Astrocyte (in vitro differentiated cells and primary cell): ENCODE measurements at regions not wholly inside any gene's neighbourhood (a gene's known extent, or its start where the extent isn't known, plus 50 kb on each side); places are given as distances from the start of the nearest gene placed in this dataset.

Experiments
- DNase-seq: peaks from one replicate; pipeline ENCODE4 v3.0.0-alpha.2; 2010; ENCODE audit warnings: low read depth
- FAIRE-seq: peaks from 2 replicates; lab custom pipeline; 2011; peaks lifted over from hg19 to GRCh38; lab: Jason Lieb, UNC
- H2AFZ ChIP-seq: 2 replicates; pipeline ENCODE4 v1.6.0; 2012; ENCODE audit warnings: low read depth, low read length, inconsistent platforms
- H3K27ac ChIP-seq: 2 replicates; pipeline ENCODE4 v1.5.1; 2011; ENCODE audit warnings: low read depth, low read length, inconsistent platforms
- H3K27me3 ChIP-seq: 2 replicates; pipeline ENCODE4 v1.6.0; 2011; ENCODE audit warnings: low read length, inconsistent platforms; ENCODE audit not compliant: insufficient read depth
- H3K36me3 ChIP-seq: 2 replicates; pipeline ENCODE4 v1.5.1; 2011; ENCODE audit warnings: low read length, inconsistent platforms; ENCODE audit not compliant: insufficient read depth
- H3K4me1 ChIP-seq: 2 replicates; pipeline ENCODE4 v1.5.1; 2011; ENCODE audit warnings: low read length, inconsistent platforms; ENCODE audit not compliant: insufficient read depth
- H3K4me2 ChIP-seq: 2 replicates; pipeline ENCODE4 v1.6.0; 2012; ENCODE audit warnings: low read length, inconsistent platforms
- H3K4me3 ChIP-seq: 2 replicates; pipeline ENCODE4 v1.5.1; 2011; ENCODE audit warnings: low read depth, mild to moderate bottlenecking, low read length, inconsistent platforms; ENCODE audit not compliant: insufficient read depth
- H3K79me2 ChIP-seq: 2 replicates; pipeline ENCODE4 v1.6.0; 2012; ENCODE audit warnings: mild to moderate bottlenecking, low read length, inconsistent platforms; ENCODE audit not compliant: insufficient read depth
- H3K9ac ChIP-seq: 2 replicates; pipeline ENCODE4 v1.6.0; 2012; ENCODE audit warnings: mild to moderate bottlenecking, low read length, inconsistent platforms
- H3K9me3 ChIP-seq: 2 replicates; pipeline ENCODE4 v1.5.1; 2012; ENCODE audit warnings: low read depth, mild to moderate bottlenecking, low read length, inconsistent platforms; ENCODE audit not compliant: insufficient read depth
- H4K20me1 ChIP-seq: 2 replicates; pipeline ENCODE4 v1.6.0; 2012; ENCODE audit warnings: low read length, inconsistent platforms; ENCODE audit not compliant: insufficient read depth
- H3K27ac Mint-ChIP-seq: one replicate; pipeline ENCODE4 v1.8.0; 2021; ENCODE audit warnings: mild to moderate bottlenecking, mixed read lengths; ENCODE audit not compliant: unreplicated experiment
- H3K27me3 Mint-ChIP-seq: one replicate; pipeline ENCODE4 v1.8.0; 2021; ENCODE audit warnings: low read depth, mixed read lengths; ENCODE audit not compliant: unreplicated experiment
- H3K36me3 Mint-ChIP-seq: one replicate; pipeline ENCODE4 v1.8.0; 2021; ENCODE audit warnings: low read depth, mixed read lengths; ENCODE audit not compliant: unreplicated experiment
- H3K4me1 Mint-ChIP-seq: one replicate; pipeline ENCODE4 v1.8.0; 2021; ENCODE audit warnings: low read depth, mixed read lengths; ENCODE audit not compliant: unreplicated experiment
- H3K4me3 Mint-ChIP-seq: one replicate; pipeline ENCODE4 v1.8.0; 2021; ENCODE audit warnings: mild to moderate bottlenecking, moderate library complexity, mixed read lengths; ENCODE audit not compliant: unreplicated experiment
- H3K9me3 Mint-ChIP-seq: one replicate; pipeline ENCODE4 v1.8.0; 2021; ENCODE audit warnings: mild to moderate bottlenecking, mixed read lengths; ENCODE audit not compliant: unreplicated experiment
- EZH2 ChIP-seq: IDR thresholded peaks from 2 replicates; pipeline ENCODE4 v1.6.1; 2012; ENCODE audit warnings: mild to moderate bottlenecking, low read length, inconsistent platforms; ENCODE audit not compliant: insufficient read depth
- TF ChIP-seq, protein P1 (sequence below): IDR thresholded peaks from 2 replicates; pipeline ENCODE4 v1.5.1; 2011; ENCODE audit warnings: low read depth, mild to moderate bottlenecking, inconsistent platforms, low read length, moderate library complexity; ENCODE audit not compliant: insufficient read depth

DNA sequence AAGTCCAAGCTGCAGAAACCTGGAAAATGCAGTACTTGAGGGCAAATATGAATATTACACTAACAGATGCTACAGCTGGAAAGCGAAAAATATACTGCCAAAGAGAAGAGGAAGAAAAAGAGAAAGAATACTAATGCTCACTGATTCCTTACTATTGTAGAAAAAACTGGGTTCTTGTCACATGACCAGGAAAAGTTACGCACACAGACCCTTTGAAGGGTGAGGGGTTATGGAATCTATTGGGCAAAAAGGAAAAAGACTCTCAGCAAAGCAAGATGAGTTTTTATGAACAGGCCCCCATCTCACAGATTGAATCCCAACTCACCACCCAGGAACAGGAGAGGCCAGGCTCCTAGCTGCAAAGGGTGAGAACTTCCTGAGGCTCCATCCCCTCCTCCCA lies 228.1 kb upstream of the KLF14 start:
- Histone ChIP-seq H3K4me3 (no peak overlapping the region), H3K27me3 (no peaks in the 10 kb centered on the region), H3K4me1 (peaks cover 43% of the 10 kb centered on the region), H3K9ac (peak overlapping the region; percentile 90), H3K4me2 (peak overlapping the region; percentile 81), H3K27ac (peak overlapping the region; percentile 99), H2AFZ (no peak overlapping the region), H4K20me1 (no peaks in the 10 kb centered on the region), H3K36me3 (no peaks in the 10 kb centered on the region), H3K79me2 (peaks cover 35% of the 10 kb centered on the region), H3K9me3 (no peaks in the 10 kb centered on the region)
- FAIRE-seq (no peak), DNase-seq (no peak)
- Mint-ChIP-seq H3K4me3 (no peak overlapping the region), H3K27ac (peak overlapping the region; percentile 99), H3K9me3 (no peaks in the 10 kb centered on the region), H3K27me3 (no peaks in the 10 kb centered on the region), H3K4me1 (peaks cover 50% of the 10 kb centered on the region), H3K36me3 (peaks cover 12% of the 10 kb centered on the region)
- TF ChIP-seq, protein P1, sequence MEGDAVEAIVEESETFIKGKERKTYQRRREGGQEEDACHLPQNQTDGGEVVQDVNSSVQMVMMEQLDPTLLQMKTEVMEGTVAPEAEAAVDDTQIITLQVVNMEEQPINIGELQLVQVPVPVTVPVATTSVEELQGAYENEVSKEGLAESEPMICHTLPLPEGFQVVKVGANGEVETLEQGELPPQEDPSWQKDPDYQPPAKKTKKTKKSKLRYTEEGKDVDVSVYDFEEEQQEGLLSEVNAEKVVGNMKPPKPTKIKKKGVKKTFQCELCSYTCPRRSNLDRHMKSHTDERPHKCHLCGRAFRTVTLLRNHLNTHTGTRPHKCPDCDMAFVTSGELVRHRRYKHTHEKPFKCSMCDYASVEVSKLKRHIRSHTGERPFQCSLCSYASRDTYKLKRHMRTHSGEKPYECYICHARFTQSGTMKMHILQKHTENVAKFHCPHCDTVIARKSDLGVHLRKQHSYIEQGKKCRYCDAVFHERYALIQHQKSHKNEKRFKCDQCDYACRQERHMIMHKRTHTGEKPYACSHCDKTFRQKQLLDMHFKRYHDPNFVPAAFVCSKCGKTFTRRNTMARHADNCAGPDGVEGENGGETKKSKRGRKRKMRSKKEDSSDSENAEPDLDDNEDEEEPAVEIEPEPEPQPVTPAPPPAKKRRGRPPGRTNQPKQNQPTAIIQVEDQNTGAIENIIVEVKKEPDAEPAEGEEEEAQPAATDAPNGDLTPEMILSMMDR: no peak
- TF ChIP-seq EZH2: no peak

DNA sequence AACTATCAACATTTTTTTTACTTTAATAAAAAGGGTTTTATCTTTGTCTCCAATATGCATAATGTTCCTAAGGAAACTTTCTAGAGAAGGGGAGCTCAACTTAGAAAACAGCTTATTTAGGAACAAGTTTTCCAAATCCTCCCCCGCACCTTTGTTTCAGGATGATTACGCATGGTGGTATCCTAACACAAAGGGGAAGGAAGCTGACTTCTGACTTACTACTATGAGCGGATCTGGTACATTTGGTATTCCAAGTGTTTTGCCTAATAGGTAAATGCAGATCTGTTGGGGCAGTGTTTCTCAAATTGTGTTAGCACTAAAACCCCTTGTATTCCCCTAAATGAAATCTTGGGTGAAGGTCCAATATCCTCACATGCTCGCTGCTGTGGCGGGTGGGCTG lies 229.3 kb upstream of the KLF14 start:
- peaks cover 23% of the 10 kb centered on the region for H3K79me2 ChIP-seq
- peaks cover 8% of the 10 kb centered on the region for H3K36me3 Mint-ChIP-seq
- H3K9me3 ChIP-seq: no peaks in the 10 kb centered on the region
- H3K4me2 ChIP-seq: no peak overlapping the region
- no peaks in the 10 kb centered on the region for H4K20me1 ChIP-seq
- peak overlapping the region; percentile 60 for H3K27ac Mint-ChIP-seq
- H3K9ac ChIP-seq: no peak overlapping the region
- no peak overlapping the region for H3K4me3 Mint-ChIP-seq
- no peaks in the 10 kb centered on the region for H3K9me3 Mint-ChIP-seq
- DNase-seq (no peak), FAIRE-seq (no peak)
- H3K36me3 ChIP-seq: no peaks in the 10 kb centered on the region
- H3K4me1 Mint-ChIP-seq: peaks cover 47% of the 10 kb centered on the region
- H3K27ac ChIP-seq: no peak overlapping the region
- H3K4me3 ChIP-seq: no peak overlapping the region
- no peaks in the 10 kb centered on the region for H3K27me3 ChIP-seq
- H2AFZ ChIP-seq: no peak overlapping the region
- TF ChIP-seq, protein P1: no peak
- no peak for TF ChIP-seq EZH2
- peaks cover 39% of the 10 kb centered on the region for H3K4me1 ChIP-seq
- no peaks in the 10 kb centered on the region for H3K27me3 Mint-ChIP-seq

DNA sequence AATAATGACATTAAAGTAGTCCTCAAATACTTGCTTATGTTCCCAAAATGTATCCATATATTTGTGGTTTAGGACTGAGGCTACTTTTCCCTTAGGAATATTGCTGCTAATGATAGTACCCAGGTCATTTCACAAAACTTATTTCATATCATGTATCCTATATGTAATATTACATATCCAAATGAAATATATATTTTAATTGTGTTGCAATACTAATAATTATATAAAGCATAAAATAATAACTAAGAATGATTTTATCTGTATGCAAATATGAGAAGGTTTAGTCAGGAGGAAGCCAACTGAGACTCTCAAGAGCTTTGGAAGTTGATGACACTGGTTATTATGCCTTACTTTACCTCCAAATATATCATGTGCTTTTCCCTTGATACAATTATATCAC lies 231.5 kb upstream of the KLF14 start:
- H2AFZ ChIP-seq: no peak overlapping the region
- H3K36me3 ChIP-seq: no peaks in the 10 kb centered on the region
- no peaks in the 10 kb centered on the region for H4K20me1 ChIP-seq
- H3K79me2 ChIP-seq: peaks cover 9% of the 10 kb centered on the region
- Mint-ChIP-seq H3K36me3 (peaks cover 5% of the 10 kb centered on the region), H3K27me3 (no peaks in the 10 kb centered on the region), H3K4me1 (peaks cover 40% of the 10 kb centered on the region), H3K4me3 (no peak overlapping the region), H3K27ac (no peak overlapping the region), H3K9me3 (no peaks in the 10 kb centered on the region)
- FAIRE-seq (no peak), DNase-seq (no peak)
- no peaks in the 10 kb centered on the region for H3K27me3 ChIP-seq
- H3K9me3 ChIP-seq: no peaks in the 10 kb centered on the region
- no peak overlapping the region for H3K4me3 ChIP-seq
- no peak overlapping the region for H3K4me2 ChIP-seq
- H3K4me1 ChIP-seq: peaks cover 30% of the 10 kb centered on the region
- H3K9ac ChIP-seq: no peak overlapping the region
- no peak overlapping the region for H3K27ac ChIP-seq
- TF ChIP-seq, protein P1: no peak
- no peak for TF ChIP-seq EZH2
